HUES48 (cell line): ENCODE measurements at regions not wholly inside any gene's neighbourhood (a gene's known extent, or its start where the extent isn't known, plus 50 kb on each side); places are given as distances from the start of the nearest gene placed in this dataset.
"Not testable (repeated sequence)": the region's sequence is repeated elsewhere in the genome, so short reads cannot be mapped to it uniquely, and the experiment has no call there.

Source experiments
- H3K27ac ChIP-seq: one replicate; pipeline ENCODE4 v1.7.0; 2013; ENCODE audit warnings: low read depth, low read length, inconsistent platforms
- H3K27me3 ChIP-seq: 2 replicates; pipeline ENCODE4 v1.6.1; 2013; ENCODE audit warnings: mild to moderate bottlenecking, low read length; ENCODE audit not compliant: control insufficient read depth, insufficient read depth
- H3K36me3 ChIP-seq: 2 replicates; pipeline ENCODE4 v1.6.1; 2013; ENCODE audit warnings: low read length; ENCODE audit not compliant: control insufficient read depth, insufficient read depth
- H3K4me1 ChIP-seq: 2 replicates; pipeline ENCODE4 v1.6.1; 2013; ENCODE audit warnings: mild to moderate bottlenecking, low read length; ENCODE audit not compliant: control insufficient read depth, insufficient read depth
- H3K4me3 ChIP-seq: 2 replicates; pipeline ENCODE4 v1.5.1; 2013; ENCODE audit warnings: mild to moderate bottlenecking, low read depth, low read length
- H3K9ac ChIP-seq: 2 replicates; pipeline ENCODE4 v1.6.1; 2013; ENCODE audit warnings: mild to moderate bottlenecking, low read depth, low read length, moderate library complexity
- H3K9me3 ChIP-seq: 2 replicates; pipeline ENCODE4 v1.6.1; 2013; ENCODE audit warnings: low read length; ENCODE audit not compliant: control insufficient read depth, insufficient read depth

- Histone ChIP-seq H3K4me3 (no peak overlapping the region), H3K9ac (no peak overlapping the region), H3K36me3 (no peaks in the 10 kb centered on the region), H3K27ac (no peak overlapping the region), H3K4me1 (no peaks in the 10 kb centered on the region), H3K9me3 (peaks cover 4% of the 10 kb centered on the region), H3K27me3 (no peaks in the 10 kb centered on the region)
Measured at GRCh38 chr3:106071306-106071705, 202.5 kb upstream of the CBLB start.

- not testable (repeated sequence) for H3K9ac ChIP-seq, H3K27ac ChIP-seq, H3K4me1 ChIP-seq, H3K27me3 ChIP-seq, H3K9me3 ChIP-seq, H3K36me3 ChIP-seq, H3K4me3 ChIP-seq
Measured at GRCh38 chr3:106072596-106072995, 203.8 kb upstream of the CBLB start.

GRCh38 chr3:106073806-106074205 lies 205.0 kb upstream of the CBLB start:
- H3K4me3 ChIP-seq, H3K27me3 ChIP-seq, H3K4me1 ChIP-seq, H3K36me3 ChIP-seq, H3K9me3 ChIP-seq, H3K9ac ChIP-seq, H3K27ac ChIP-seq: not testable (repeated sequence)

GRCh38 chr3:106075731-106076130 lies 206.9 kb upstream of the CBLB start:
- not testable (repeated sequence) for H3K9me3 ChIP-seq, H3K4me1 ChIP-seq, H3K4me3 ChIP-seq, H3K9ac ChIP-seq, H3K36me3 ChIP-seq, H3K27ac ChIP-seq, H3K27me3 ChIP-seq

GRCh38 chr3:106078635-106079034 lies 209.8 kb upstream of the CBLB start:
- Histone ChIP-seq H3K4me1 (no peaks in the 10 kb centered on the region), H3K27me3 (no peaks in the 10 kb centered on the region), H3K27ac (no peak overlapping the region), H3K36me3 (no peaks in the 10 kb centered on the region), H3K9me3 (no peaks in the 10 kb centered on the region), H3K4me3 (no peak overlapping the region), H3K9ac (no peak overlapping the region)

- Histone ChIP-seq H3K4me3 (no peak overlapping the region), H3K36me3 (no peaks in the 10 kb centered on the region), H3K27me3 (no peaks in the 10 kb centered on the region), H3K9ac (no peak overlapping the region), H3K9me3 (no peaks in the 10 kb centered on the region), H3K27ac (no peak overlapping the region), H3K4me1 (no peaks in the 10 kb centered on the region)
Measured at GRCh38 chr3:106082616-106083015, 213.8 kb upstream of the CBLB start.

GRCh38 chr3:106083207-106083606 lies 214.4 kb upstream of the CBLB start:
- Histone ChIP-seq H3K4me3 (no peak overlapping the region), H3K27ac (no peak overlapping the region), H3K9ac (no peak overlapping the region)

GRCh38 chr3:106083854-106084253 lies 215.0 kb upstream of the CBLB start:
- no peak overlapping the region for H3K9ac ChIP-seq

More at GRCh38 chr3:106083207-106083606, 214.4 kb upstream of the CBLB start:
- no peaks in the 10 kb centered on the region for H3K9me3 ChIP-seq
- no peaks in the 10 kb centered on the region for H3K36me3 ChIP-seq
- H3K27me3 ChIP-seq: no peaks in the 10 kb centered on the region
- no peaks in the 10 kb centered on the region for H3K4me1 ChIP-seq

GRCh38 chr3:106086038-106086437 lies 217.2 kb upstream of the CBLB start:
- Histone ChIP-seq H3K27me3 (no peaks in the 10 kb centered on the region), H3K36me3 (no peaks in the 10 kb centered on the region), H3K27ac (no peak overlapping the region), H3K9ac (no peak overlapping the region), H3K4me1 (no peaks in the 10 kb centered on the region), H3K9me3 (no peaks in the 10 kb centered on the region), H3K4me3 (no peak overlapping the region)

More at GRCh38 chr3:106083854-106084253, 215.0 kb upstream of the CBLB start:
- no peaks in the 10 kb centered on the region for H3K27me3 ChIP-seq
- no peak overlapping the region for H3K27ac ChIP-seq
- H3K36me3 ChIP-seq: no peaks in the 10 kb centered on the region
- no peak overlapping the region for H3K4me3 ChIP-seq
- H3K9me3 ChIP-seq: no peaks in the 10 kb centered on the region
- H3K4me1 ChIP-seq: no peaks in the 10 kb centered on the region

- no peak overlapping the region for H3K9ac ChIP-seq
- no peaks in the 10 kb centered on the region for H3K27me3 ChIP-seq
- no peak overlapping the region for H3K4me3 ChIP-seq
- no peaks in the 10 kb centered on the region for H3K4me1 ChIP-seq
- H3K27ac ChIP-seq: no peak overlapping the region
- no peaks in the 10 kb centered on the region for H3K36me3 ChIP-seq
- H3K9me3 ChIP-seq: no peaks in the 10 kb centered on the region
Measured at GRCh38 chr3:106086636-106087035, 217.8 kb upstream of the CBLB start.

- Histone ChIP-seq H3K36me3 (no peaks in the 10 kb centered on the region), H3K4me1 (no peaks in the 10 kb centered on the region), H3K9me3 (no peaks in the 10 kb centered on the region), H3K9ac (no peak overlapping the region), H3K4me3 (no peak overlapping the region), H3K27ac (no peak overlapping the region), H3K27me3 (no peaks in the 10 kb centered on the region)
Measured at GRCh38 chr3:106088304-106088703, 219.5 kb upstream of the CBLB start.

GRCh38 chr3:106088899-106089298 lies 220.1 kb upstream of the CBLB start:
- Histone ChIP-seq H3K27ac (no peak overlapping the region), H3K9ac (no peak overlapping the region), H3K36me3 (no peaks in the 10 kb centered on the region), H3K27me3 (no peaks in the 10 kb centered on the region), H3K4me1 (no peaks in the 10 kb centered on the region), H3K4me3 (no peak overlapping the region), H3K9me3 (no peaks in the 10 kb centered on the region)
